Fibroblast of lung (primary cell): ENCODE measurements at regions not wholly inside any gene's neighbourhood (a gene's known extent, or its start where the extent isn't known, plus 50 kb on each side); places are given as distances from the start of the nearest gene placed in this dataset.

Experiments used
- CTCF ChIP-seq, 2 donors: IDR thresholded peaks in 1 of 2; conservative IDR thresholded peaks in 1 of 2; 1 replicate in 1 of 2; 2 replicates in 1 of 2; pipeline ENCODE4 v1.5.1; 2011 to 2012; ENCODE audit warnings: low read length in 2 of 2, control low read depth in 1 of 2, inconsistent platforms in 1 of 2, low read depth in 1 of 2, mild to moderate bottlenecking in 1 of 2
- EZH2 ChIP-seq: IDR thresholded peaks from 2 replicates; pipeline ENCODE4 v1.5.1; 2012; ENCODE audit warnings: low read length, control low read depth, mild to moderate bottlenecking; ENCODE audit errors: missing control alignments

GRCh38 chr6:122207061-122207460 lies 192.4 kb upstream of the HSF2 start:
- TF ChIP-seq CTCF (conservative IDR thresholded peaks at IDR 0.05 in 1 of 2, IDR thresholded peaks at IDR 0.05 in 1 of 2; ENCODE audit: low read depth in 1 of 2, low read length in 2 of 2): no peak
- TF ChIP-seq EZH2: no peak
